Neural progenitor cell (in vitro differentiated cells): ENCODE measurements at regions not wholly inside any gene's neighbourhood (a gene's known extent, or its start where the extent isn't known, plus 50 kb on each side); places are given as distances from the start of the nearest gene placed in this dataset.

ENCODE experiments used
- CTCF ChIP-seq: fragments of 200-600 bp; sonication (generic); IDR thresholded peaks from 2 replicates; pipeline ENCODE4 v1.5.1; 2017; ENCODE audit warnings: antibody characterized with exemption, mild to moderate bottlenecking
- EZH2 ChIP-seq: fragments of 200-600 bp; sonication (generic); IDR thresholded peaks from 2 replicates; pipeline ENCODE4 v1.6.1; 2017; ENCODE audit warnings: antibody characterized with exemption, mild to moderate bottlenecking, moderate library complexity

GRCh38 chr6:110537208-110538123 lies 61.1 kb upstream of the SLC22A16 start:
- TF ChIP-seq CTCF: no peak
- TF ChIP-seq EZH2: no peak
